ENCODE measurements at regions not wholly inside any gene's neighbourhood (a gene's known extent, or its start where the extent isn't known, plus 50 kb on each side); places are given as distances from the start of the nearest gene placed in this dataset.
"Not testable (repeated sequence)": the region's sequence is repeated elsewhere in the genome, so short reads cannot be mapped to it uniquely, and the experiment has no call there.

- H3K36me3 Mint-ChIP-seq, result no peaks in the 10 kb centered on the region
- H3K27me3 Mint-ChIP-seq, result no peaks in the 10 kb centered on the region
- TF ChIP-seq CTCF (conservative IDR thresholded peaks at IDR 0.05), result no peak
Observed at GRCh38 chr6:67884442-67884841, 750.6 kb upstream of the ADGRB3 start.

GRCh38 chr6:67883500-67884366, 751.3 kb upstream of the ADGRB3 start:
- Mint-ChIP-seq H3K27ac (no peak overlapping the region), H3K4me3 (no peak overlapping the region), H3K36me3 (no peaks in the 10 kb centered on the region), H3K9me3 (peaks cover 6% of the 10 kb centered on the region), H3K27me3 (no peaks in the 10 kb centered on the region), H3K4me1 (ENCODE audit: unreplicated experiment) (no peaks in the 10 kb centered on the region)
- no peak for DNase-seq (ENCODE audit: extremely low spot score, unreplicated experiment)
- TF ChIP-seq CTCF (conservative IDR thresholded peaks at IDR 0.05), result no peak

More at GRCh38 chr6:67884442-67884841, 750.6 kb upstream of the ADGRB3 start:
- H3K4me1 Mint-ChIP-seq (ENCODE audit: unreplicated experiment), result peaks cover under 1% of the 10 kb centered on the region
- no peak overlapping the region for H3K4me3 Mint-ChIP-seq
- no peak overlapping the region for H3K27ac Mint-ChIP-seq
- DNase-seq (ENCODE audit: extremely low spot score, unreplicated experiment), result no peak
- H3K9me3 Mint-ChIP-seq, result peaks cover 7% of the 10 kb centered on the region

- Mint-ChIP-seq H3K4me1 (ENCODE audit: unreplicated experiment) (no peaks in the 10 kb centered on the region), H3K27ac (no peak overlapping the region), H3K9me3 (no peaks in the 10 kb centered on the region), H3K4me3 (no peak overlapping the region), H3K27me3 (no peaks in the 10 kb centered on the region), H3K36me3 (no peaks in the 10 kb centered on the region)
- DNase-seq (ENCODE audit: extremely low spot score, unreplicated experiment), result no peak
- TF ChIP-seq CTCF (conservative IDR thresholded peaks at IDR 0.05), result no peak
Observed at GRCh38 chr6:67882436-67883311, 752.4 kb upstream of the ADGRB3 start.

- Mint-ChIP-seq H3K4me1 (ENCODE audit: unreplicated experiment) (no peaks in the 10 kb centered on the region), H3K9me3 (no peaks in the 10 kb centered on the region), H3K4me3 (no peak overlapping the region), H3K27ac (no peak overlapping the region), H3K27me3 (no peaks in the 10 kb centered on the region), H3K36me3 (no peaks in the 10 kb centered on the region)
- TF ChIP-seq CTCF (conservative IDR thresholded peaks at IDR 0.05), result no peak
- no peak for DNase-seq (ENCODE audit: extremely low spot score, unreplicated experiment)
Observed at GRCh38 chr6:67881706-67882065, 753.4 kb upstream of the ADGRB3 start.

- TF ChIP-seq CTCF (conservative IDR thresholded peaks at IDR 0.05), result no peak
- Mint-ChIP-seq H3K36me3 (no peaks in the 10 kb centered on the region), H3K27me3 (no peaks in the 10 kb centered on the region), H3K27ac (no peak overlapping the region), H3K4me1 (ENCODE audit: unreplicated experiment) (no peaks in the 10 kb centered on the region), H3K4me3 (no peak overlapping the region), H3K9me3 (no peaks in the 10 kb centered on the region)
- no peak for DNase-seq (ENCODE audit: extremely low spot score, unreplicated experiment)
Observed at GRCh38 chr6:67880939-67881705, 754.0 kb upstream of the ADGRB3 start.

GRCh38 chr6:67880343-67880742, 754.7 kb upstream of the ADGRB3 start:
- H3K4me3 Mint-ChIP-seq; H3K9me3 Mint-ChIP-seq; DNase-seq (ENCODE audit: extremely low spot score, unreplicated experiment); H3K4me1 Mint-ChIP-seq (ENCODE audit: unreplicated experiment); H3K27me3 Mint-ChIP-seq; H3K36me3 Mint-ChIP-seq; H3K27ac Mint-ChIP-seq: not testable (repeated sequence)

- not testable (repeated sequence) for H3K4me1 Mint-ChIP-seq (ENCODE audit: unreplicated experiment); H3K4me3 Mint-ChIP-seq; H3K27ac Mint-ChIP-seq; DNase-seq (ENCODE audit: extremely low spot score, unreplicated experiment); H3K27me3 Mint-ChIP-seq; H3K9me3 Mint-ChIP-seq; H3K36me3 Mint-ChIP-seq
Observed at GRCh38 chr6:67879928-67880327, 755.2 kb upstream of the ADGRB3 start.
